WI38 (cell line): ENCODE measurements at regions not wholly inside any gene's neighbourhood (a gene's known extent, or its start where the extent isn't known, plus 50 kb on each side); places are given as distances from the start of the nearest gene placed in this dataset.
"Not testable (repeated sequence)": the region's sequence is repeated elsewhere in the genome, so short reads cannot be mapped to it uniquely, and the experiment has no call there.

ENCODE experiments used
- H3K4me3 ChIP-seq: 2 replicates; pipeline ENCODE4 v1.5.1; 2011; ENCODE audit warnings: low read depth, mild to moderate bottlenecking, control low read depth, low read length
- CTCF ChIP-seq: IDR thresholded peaks from 2 replicates; pipeline ENCODE4 v1.5.1; 2012; ENCODE audit warnings: low read depth, mild to moderate bottlenecking, control low read depth, low read length

GRCh38 chr11:80930038-80930437 lies 1489.2 kb upstream of the TENM4 start:
- H3K4me3 ChIP-seq: no peak overlapping the region
- TF ChIP-seq CTCF: no peak

GRCh38 chr11:80929031-80929805 lies 1488.4 kb upstream of the TENM4 start:
- no peak overlapping the region for H3K4me3 ChIP-seq
- TF ChIP-seq CTCF: no peak

- no peak overlapping the region for H3K4me3 ChIP-seq
- no peak for TF ChIP-seq CTCF
Observed at GRCh38 chr11:80925321-80925720, 1484.5 kb upstream of the TENM4 start.

- H3K4me3 ChIP-seq: not testable (repeated sequence)
Observed at GRCh38 chr11:80921310-80921709, 1480.5 kb upstream of the TENM4 start.

GRCh38 chr11:80916173-80916798 lies 1475.5 kb upstream of the TENM4 start:
- no peak overlapping the region for H3K4me3 ChIP-seq
- TF ChIP-seq CTCF: no peak

GRCh38 chr11:80914311-80914710 lies 1473.5 kb upstream of the TENM4 start:
- H3K4me3 ChIP-seq: no peak overlapping the region
- no peak for TF ChIP-seq CTCF

- TF ChIP-seq CTCF: no peak
- no peak overlapping the region for H3K4me3 ChIP-seq
Observed at GRCh38 chr11:80911666-80912065, 1470.8 kb upstream of the TENM4 start.

GRCh38 chr11:80900265-80900664 lies 1459.4 kb upstream of the TENM4 start:
- H3K4me3 ChIP-seq: no peak overlapping the region
- TF ChIP-seq CTCF: no peak
